ENCODE measurements at regions not wholly inside any gene's neighbourhood (a gene's known extent, or its start where the extent isn't known, plus 50 kb on each side); places are given as distances from the start of the nearest gene placed in this dataset.
A peak's percentile ranks its signal among the peaks of the same experiment; 100 is the strongest.

GRCh38 chr16:85520853-85521521 lies 92.1 kb upstream of the GSE1 start:
- no peaks in the 10 kb centered on the region for H3K36me3 ChIP-seq (replicated peaks in 1 of 2; ENCODE audit: control insufficient read depth in 1 of 2, insufficient read depth in 2 of 2, low read length in 2 of 2)
- ATAC-seq (no peak), FAIRE-seq (peak; percentile 81), DNase-seq (ENCODE audit: low spot score) (peak; percentile 71)
- H3K27me3 ChIP-seq (ENCODE audit: control insufficient read depth in 1 of 2, insufficient read depth in 2 of 2, low read length in 2 of 2) = no peaks in the 10 kb centered on the region
- BruUV-seq (replicated peaks) = no TSS peak
- CTCF ChIA-PET (ENCODE audit: low intra/inter-chr PET ratio, low total read pairs) = no interaction called here
- no peak overlapping the region for H2AFZ ChIP-seq (ENCODE audit: low read length)
- peak overlapping the region; percentile 19 for H3K9ac ChIP-seq (ENCODE audit: insufficient read depth, low read depth, low read length)
- H3K4me3 ChIP-seq (replicated peaks in 1 of 3; ENCODE audit: insufficient read depth in 1 of 3, low read depth in 2 of 3, low read length in 3 of 3) = peak overlapping the region in 2 of 3 experiments; percentile 17 to 47; a peak in 3 of 6 replicates
- H4K20me1 ChIP-seq (ENCODE audit: insufficient read depth, low read length) = no peaks in the 10 kb centered on the region
- POLR2A ChIA-PET = interaction anchor here (0.9 to 8.1 kb wide), 5 partner anchors 17 to 72 kb away, joined by 3 to 227 read pairs (median 8); no protein-coding TSS in a partner anchor
- 10% methylated on average over 18 of the region's 20 CpGs for WGBS (ENCODE audit: low lambda C conversion rate)
- in situ Hi-C loops (cut with HindIII; ENCODE audit: extremely low pct_ligation_motif_present, low pct_unique_long_range_greater_than_20kb) (no loop called here), intact Hi-C loops (cut with micrococcal nuclease; ENCODE audit: unreplicated experiment) (loop anchor here (10.0 kb wide), 1 partner anchor 94 kb away; the partner anchor contains the start of gene GSE1)
- H3K4me1 ChIP-seq (ENCODE audit: insufficient read depth, low read length) = peaks cover 77% of the 10 kb centered on the region
- H3K9me3 ChIP-seq (ENCODE audit: low read length) = no peaks in the 10 kb centered on the region
- peak overlapping the region; percentile 62 for H3K4me2 ChIP-seq (ENCODE audit: low read depth, low read length)
- H3K79me2 ChIP-seq (ENCODE audit: insufficient read depth, low read length) = no peaks in the 10 kb centered on the region
- peak overlapping the region; percentile 60 for H3K27ac ChIP-seq (ENCODE audit: extremely low read length, insufficient read depth, low read length)
- TF ChIP-seq GATAD2A (CRISPR knock-in tag; IDR thresholded peaks at IDR 0.05) (peak; percentile 88), ZNF572 (CRISPR knock-in tag; IDR thresholded peaks at IDR 0.05) (peak; percentile 27; the same call in 1 of the 2 replicates), ZNF414 (CRISPR knock-in tag; IDR thresholded peaks at IDR 0.05) (peak; percentile 91), ZNF746 (CRISPR knock-in tag; IDR thresholded peaks at IDR 0.05) (peak; percentile 80), TARDBP (CRISPR knock-in tag; IDR thresholded peaks at IDR 0.05) (0 out of 2 replicates have a peak, but pooled peaks have one; percentile 22), ZMYM2 (CRISPR knock-in tag; IDR thresholded peaks at IDR 0.05) (peak; percentile 31; the same call in 1 of the 2 replicates), FOXA3 (CRISPR knock-in tag; IDR thresholded peaks at IDR 0.05) (peak; percentile 47; the same call in 1 of the 2 replicates), NCOR1 (IDR thresholded peaks at IDR 0.05; ENCODE audit: borderline replicate concordance, low read length) (peak; percentile 88), ZNF512B (CRISPR knock-in tag; IDR thresholded peaks at IDR 0.05; ENCODE audit: borderline replicate concordance) (0 out of 2 replicates have a peak, but pooled peaks have one; percentile 60), SPEN (CRISPR knock-in tag; IDR thresholded peaks at IDR 0.05; ENCODE audit: low read depth) (peak; percentile 74), NR2F6 (IDR thresholded peaks at IDR 0.05) (peak; percentile 95), NR2F6 (CRISPR knock-in tag; IDR thresholded peaks at IDR 0.05) (peak; percentile 96), PAXIP1 (CRISPR knock-in tag; conservative IDR thresholded peaks at IDR 0.05) (peak; percentile 88), TSC22D2 (CRISPR knock-in tag; IDR thresholded peaks at IDR 0.05; ENCODE audit: borderline replicate concordance) (0 out of 2 replicates have a peak, but pooled peaks have one; percentile 24), ZNF780A (CRISPR knock-in tag; IDR thresholded peaks at IDR 0.05) (no peak), BRCA1 (CRISPR knock-in tag; IDR thresholded peaks at IDR 0.05) (no peak)
